ENCODE measurements at regions not wholly inside any gene's neighbourhood (a gene's known extent, or its start where the extent isn't known, plus 50 kb on each side); places are given as distances from the start of the nearest gene placed in this dataset.

DNA sequence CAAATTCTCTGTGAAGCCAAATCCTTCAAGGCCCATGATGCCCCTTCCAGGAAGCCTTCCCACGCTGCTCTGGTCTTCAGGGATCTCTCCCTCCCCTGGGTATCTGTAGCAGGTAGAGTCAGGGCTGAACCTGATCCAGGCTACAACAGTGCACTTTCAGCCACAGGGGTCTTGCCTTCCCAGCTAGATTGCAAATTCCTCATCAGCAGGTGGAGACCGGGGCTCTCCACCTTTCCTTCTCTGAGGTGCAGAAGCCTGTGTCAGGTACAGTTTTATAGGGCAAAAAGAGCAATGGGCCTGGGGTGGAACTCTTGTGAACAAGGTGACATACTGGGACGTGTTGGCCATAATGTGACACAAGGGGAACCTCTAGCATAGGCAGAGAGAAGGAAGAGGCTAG is 312.9 kb downstream of the MYCN start:
- H3K4me3 ChIP-seq (ENCODE audit: low read depth, low read length) = no peak overlapping the region
- TF ChIP-seq, protein P1, sequence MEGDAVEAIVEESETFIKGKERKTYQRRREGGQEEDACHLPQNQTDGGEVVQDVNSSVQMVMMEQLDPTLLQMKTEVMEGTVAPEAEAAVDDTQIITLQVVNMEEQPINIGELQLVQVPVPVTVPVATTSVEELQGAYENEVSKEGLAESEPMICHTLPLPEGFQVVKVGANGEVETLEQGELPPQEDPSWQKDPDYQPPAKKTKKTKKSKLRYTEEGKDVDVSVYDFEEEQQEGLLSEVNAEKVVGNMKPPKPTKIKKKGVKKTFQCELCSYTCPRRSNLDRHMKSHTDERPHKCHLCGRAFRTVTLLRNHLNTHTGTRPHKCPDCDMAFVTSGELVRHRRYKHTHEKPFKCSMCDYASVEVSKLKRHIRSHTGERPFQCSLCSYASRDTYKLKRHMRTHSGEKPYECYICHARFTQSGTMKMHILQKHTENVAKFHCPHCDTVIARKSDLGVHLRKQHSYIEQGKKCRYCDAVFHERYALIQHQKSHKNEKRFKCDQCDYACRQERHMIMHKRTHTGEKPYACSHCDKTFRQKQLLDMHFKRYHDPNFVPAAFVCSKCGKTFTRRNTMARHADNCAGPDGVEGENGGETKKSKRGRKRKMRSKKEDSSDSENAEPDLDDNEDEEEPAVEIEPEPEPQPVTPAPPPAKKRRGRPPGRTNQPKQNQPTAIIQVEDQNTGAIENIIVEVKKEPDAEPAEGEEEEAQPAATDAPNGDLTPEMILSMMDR (IDR thresholded peaks at IDR 0.05; ENCODE audit: borderline replicate concordance, insufficient read depth, low read depth, low read length) = no peak

DNA sequence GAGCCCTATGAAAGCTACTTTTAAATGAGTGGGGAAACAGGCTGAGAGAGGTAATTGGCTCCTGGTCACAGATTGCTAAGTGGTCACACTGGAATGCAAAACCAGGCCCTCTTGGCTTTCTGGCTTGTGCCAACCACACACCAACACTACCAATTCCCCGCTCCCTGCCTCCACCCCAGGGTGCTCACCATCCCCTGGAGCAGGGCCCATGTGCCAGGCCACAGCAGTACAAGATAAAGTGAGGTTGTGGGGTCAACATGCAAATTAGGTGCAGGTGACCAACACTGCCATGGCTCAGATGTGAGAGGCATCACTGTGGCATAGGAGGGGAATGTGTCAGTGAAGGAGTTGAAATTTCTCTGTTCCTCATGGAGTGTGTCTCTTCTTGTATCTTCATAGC is 312.5 kb downstream of the MYCN start:
- TF ChIP-seq, protein P1 (IDR thresholded peaks at IDR 0.05; ENCODE audit: borderline replicate concordance, insufficient read depth, low read depth, low read length) = no peak
- H3K4me3 ChIP-seq (ENCODE audit: low read depth, low read length) = no peak overlapping the region

DNA sequence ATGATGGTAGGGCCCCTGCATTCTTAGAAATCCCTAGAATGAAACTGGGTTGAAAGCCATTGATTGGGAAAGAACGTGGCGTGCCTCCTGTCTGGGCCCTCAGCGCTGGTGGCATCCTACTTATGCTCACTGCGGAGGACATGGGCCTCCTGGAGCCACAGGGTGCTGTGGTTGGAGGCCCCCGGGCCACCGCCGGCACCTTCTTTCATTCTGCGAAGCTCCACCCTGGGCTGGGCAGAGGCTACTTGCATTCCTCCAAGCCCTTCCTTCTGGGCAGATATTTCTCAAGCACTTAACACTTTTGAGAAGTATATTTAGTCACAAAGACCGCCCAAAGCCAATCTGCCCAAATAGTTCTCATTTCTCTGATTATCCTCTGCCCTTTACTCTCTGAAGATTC is 311.9 kb downstream of the MYCN start:
- TF ChIP-seq, protein P1 (IDR thresholded peaks at IDR 0.05; ENCODE audit: borderline replicate concordance, insufficient read depth, low read depth, low read length) = no peak
- no peak overlapping the region for H3K4me3 ChIP-seq (ENCODE audit: low read depth, low read length)

DNA sequence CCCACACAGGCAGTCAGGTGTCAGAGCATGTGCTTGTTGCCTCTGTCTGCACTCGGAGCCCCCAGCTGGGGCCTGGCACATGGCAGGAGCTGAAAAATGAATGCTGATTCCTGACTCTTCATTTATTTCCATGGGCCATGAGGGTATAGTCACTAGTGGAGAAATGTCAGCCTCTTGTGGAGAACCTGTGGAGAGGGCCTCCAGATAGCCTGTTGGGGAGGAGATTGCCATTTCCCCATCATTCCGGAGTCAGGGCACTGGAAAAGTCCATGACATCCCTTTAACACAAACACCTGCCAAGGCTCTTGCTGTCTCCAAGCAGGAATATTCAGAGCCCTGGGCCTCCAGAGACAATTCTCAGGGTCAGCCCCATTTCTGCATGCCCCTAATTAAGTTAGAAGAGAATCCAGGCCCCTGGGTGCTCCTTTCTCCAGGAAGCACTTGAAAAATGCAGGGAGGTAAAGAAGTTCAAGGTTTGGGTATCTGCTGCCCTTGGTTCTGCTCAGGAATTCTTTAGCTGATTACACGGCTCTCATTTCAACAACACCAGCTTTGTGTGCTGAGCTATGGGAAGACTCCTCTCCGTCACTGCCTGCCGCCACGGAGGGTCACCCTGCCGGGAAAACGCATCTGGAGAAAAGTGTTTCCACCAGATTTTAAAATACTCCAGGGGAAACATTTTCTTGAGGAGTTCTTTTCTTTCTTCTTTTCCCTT is 311.3 kb downstream of the MYCN start:
- H3K4me3 ChIP-seq (ENCODE audit: low read depth, low read length) = no peak overlapping the region
- TF ChIP-seq, protein P1 (IDR thresholded peaks at IDR 0.05; ENCODE audit: borderline replicate concordance, insufficient read depth, low read depth, low read length) = no peak

DNA sequence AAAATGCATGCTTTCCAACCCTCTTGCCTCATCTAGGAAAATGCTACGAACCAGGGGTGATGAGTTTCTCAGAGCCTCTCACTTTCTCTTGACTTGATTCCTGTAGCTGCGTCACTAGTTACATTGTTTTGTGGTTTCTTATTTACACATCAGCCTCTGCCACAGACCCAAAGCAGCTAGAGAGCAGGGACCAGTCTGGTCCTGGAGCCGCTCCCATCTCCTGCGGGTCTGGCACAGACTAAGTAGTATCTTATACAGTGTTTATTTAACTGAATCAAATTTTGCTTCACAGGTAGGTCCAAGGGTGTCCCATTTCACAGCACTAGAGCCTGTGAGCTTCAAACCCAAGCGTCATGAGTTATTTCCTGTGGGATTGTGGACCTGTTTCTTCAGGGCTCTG is 310.5 kb downstream of the MYCN start:
- TF ChIP-seq, protein P1 (IDR thresholded peaks at IDR 0.05; ENCODE audit: borderline replicate concordance, insufficient read depth, low read depth, low read length) = no peak
- H3K4me3 ChIP-seq (ENCODE audit: low read depth, low read length) = no peak overlapping the region

DNA sequence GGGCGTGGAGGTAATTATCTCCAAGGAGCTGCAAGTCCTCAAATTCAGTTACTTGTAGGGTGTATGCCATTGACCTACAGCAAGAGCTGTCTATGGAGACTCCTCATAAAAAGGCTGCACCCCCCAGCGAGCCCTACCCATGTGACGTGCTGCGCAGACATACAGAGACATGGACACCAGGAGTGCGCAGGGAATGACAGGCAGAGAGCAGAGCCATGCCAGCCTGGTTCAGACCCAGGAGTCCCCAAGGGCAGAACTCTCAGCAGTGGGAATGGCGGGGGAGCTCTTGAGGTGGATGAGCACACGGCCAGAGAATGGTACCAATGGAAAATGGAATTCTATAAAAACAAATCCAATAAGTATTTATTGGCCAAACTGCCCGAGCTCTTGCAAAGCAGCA is 310.1 kb downstream of the MYCN start:
- H3K4me3 ChIP-seq (ENCODE audit: low read depth, low read length) = no peak overlapping the region
- TF ChIP-seq, protein P1 (IDR thresholded peaks at IDR 0.05; ENCODE audit: borderline replicate concordance, insufficient read depth, low read depth, low read length) = no peak

DNA sequence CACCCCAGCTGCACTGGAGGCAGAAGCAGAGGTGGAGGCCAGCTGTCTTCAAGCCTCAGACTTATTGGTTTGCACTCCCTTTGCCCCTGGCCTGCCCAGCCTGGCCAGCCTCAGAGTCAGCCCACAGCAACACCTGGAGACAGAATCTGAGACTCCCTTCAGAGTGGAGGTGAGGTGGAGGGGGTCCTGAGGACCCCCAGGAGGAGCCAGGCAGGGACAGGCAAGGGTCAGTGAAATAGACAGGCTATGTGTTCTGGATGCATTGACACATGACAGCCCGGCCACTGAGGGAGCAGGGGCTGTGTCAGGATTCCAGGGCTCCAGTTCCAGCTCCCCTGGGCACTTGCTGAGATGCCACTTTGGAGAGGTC is 309.7 kb downstream of the MYCN start:
- TF ChIP-seq, protein P1 (IDR thresholded peaks at IDR 0.05; ENCODE audit: borderline replicate concordance, insufficient read depth, low read depth, low read length) = no peak
- H3K4me3 ChIP-seq (ENCODE audit: low read depth, low read length) = no peak overlapping the region
